ENCODE measurements at regions not wholly inside any gene's neighbourhood (a gene's known extent, or its start where the extent isn't known, plus 50 kb on each side); places are given as distances from the start of the nearest gene placed in this dataset.

DNA sequence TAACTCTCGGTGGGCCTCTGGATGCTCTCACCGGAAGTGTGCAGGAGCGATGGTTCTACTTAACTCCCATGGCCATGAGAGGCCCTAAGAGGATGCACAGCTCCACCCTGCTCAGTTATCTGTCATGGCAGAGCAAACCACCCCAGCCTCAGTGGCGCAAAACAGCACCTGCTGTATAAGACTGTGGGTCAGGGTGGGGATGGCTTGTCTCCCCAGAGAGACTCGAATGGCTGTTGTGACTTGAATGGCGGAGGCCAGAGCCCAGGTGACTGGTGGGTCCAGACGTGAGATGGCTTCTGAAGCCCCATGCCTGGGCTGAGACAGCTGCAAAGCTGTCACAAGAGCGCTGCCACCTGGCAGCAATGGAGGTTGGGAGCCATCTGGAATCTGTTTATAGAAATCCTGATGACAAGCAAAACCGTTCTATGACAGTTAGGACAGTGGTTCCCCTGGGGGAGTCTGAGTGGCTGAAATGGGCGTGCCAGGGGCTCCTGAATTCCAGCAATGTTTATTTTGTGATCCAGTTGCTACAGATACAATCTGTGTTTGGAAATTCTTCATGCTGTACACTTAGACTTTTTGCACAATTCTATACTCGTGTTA lies 490.5 kb downstream of the TCERG1L start:
- no peak for DNase-seq (ENCODE audit: low spot score)

- DNase-seq (ENCODE audit: low spot score), result no peak
Measured at GRCh38 chr10:130824230-130825014, 487.1 kb downstream of the TCERG1L start.

DNA sequence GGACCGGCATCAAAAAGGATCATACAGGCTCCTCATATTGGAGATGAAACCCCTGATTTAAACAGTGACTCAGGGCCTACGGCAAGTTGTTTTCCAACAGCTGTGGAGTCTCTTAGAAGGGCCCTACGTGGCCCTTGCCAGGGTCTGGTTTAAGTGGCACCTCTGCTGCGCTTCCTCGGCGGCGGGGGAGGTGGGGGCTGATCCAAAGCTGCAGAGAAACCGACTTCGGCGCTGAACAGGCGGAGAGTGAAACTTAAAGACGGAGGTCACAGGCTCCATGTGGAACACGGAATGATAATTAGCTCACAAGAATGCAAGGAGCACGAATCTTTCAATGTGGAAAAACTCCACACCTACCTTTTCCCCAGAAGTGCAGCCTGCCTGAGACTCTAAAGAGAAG lies 477.9 kb downstream of the TCERG1L start:
- DNase-seq (ENCODE audit: low spot score), result no peak

GRCh38 chr10:130834170-130834569 lies 477.4 kb downstream of the TCERG1L start:
- no peak for DNase-seq (ENCODE audit: low spot score)

DNA sequence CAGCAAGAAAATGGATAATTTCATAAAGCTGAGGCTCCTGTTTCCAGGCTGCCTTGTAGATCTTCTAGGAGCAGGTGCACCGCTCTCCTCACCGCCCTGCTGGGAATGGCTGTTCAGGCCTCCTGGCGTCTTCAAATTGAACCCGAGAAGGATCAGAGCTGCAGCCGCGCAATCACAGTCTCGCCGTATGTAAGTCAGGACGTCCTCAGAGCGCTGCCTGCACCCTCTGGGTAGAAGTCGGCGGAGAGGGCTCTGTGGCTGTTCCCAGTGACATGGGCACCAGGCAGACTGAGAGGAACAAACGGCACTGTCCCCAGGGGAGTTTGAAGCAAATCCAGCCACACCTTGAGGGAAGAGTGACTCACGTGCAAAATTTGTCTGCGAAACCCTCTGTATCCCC lies 476.9 kb downstream of the TCERG1L start:
- DNase-seq (ENCODE audit: low spot score), result no peak

GRCh38 chr10:130835068-130835467 lies 476.5 kb downstream of the TCERG1L start:
- no peak for DNase-seq (ENCODE audit: low spot score)

GRCh38 chr10:130836344-130836743 lies 475.2 kb downstream of the TCERG1L start:
- no peak for DNase-seq (ENCODE audit: low spot score)

DNA sequence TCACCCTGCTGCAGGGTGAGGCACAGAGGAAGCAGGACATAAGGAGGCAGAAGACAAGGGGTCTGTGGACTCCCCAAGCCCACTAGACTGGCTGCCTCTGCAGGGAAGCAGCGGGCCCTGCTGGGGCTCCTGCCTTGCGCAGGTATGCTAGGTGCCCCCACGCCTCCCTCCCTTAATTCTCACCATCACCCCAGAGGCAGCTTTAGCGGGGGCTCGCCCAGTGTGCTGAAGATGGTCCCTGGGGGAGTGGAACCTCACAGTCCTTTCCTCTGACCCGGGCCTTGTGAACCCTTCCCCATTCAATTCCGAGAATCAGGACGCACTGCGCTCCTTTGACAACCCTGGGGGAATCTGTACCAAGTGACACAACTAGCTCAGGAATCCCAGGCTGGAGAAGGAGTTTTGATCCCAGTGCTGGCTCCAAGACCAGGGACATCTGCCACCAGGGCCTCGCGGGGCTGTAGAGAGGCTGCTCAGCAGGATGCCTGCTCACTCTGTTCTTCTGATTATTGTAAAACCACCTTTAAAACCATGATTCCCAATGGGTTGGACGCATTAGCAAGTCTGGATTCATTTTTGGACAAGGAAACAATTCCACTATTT lies 468.4 kb downstream of the TCERG1L start:
- DNase-seq (ENCODE audit: low spot score), result no peak

DNA sequence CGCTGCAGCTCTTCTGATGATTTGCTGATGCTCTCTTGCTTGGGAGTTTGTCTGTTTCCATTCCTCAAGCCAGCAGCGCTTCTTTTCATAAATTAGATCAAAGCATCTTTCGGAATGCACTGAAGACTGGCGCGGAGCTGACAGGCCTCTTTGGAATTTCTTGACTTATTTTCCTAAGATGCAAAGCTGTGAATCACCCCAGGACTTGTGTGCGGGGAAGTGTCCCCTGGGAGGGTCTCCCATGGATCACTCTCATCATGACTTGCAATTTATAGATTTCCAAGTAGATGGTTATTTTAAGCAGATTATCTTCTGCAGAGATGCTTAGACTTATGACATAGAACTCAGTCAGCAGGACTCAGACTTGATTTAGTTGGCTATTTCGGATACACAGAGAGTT lies 467.2 kb downstream of the TCERG1L start:
- DNase-seq (ENCODE audit: low spot score), result no peak

DNA sequence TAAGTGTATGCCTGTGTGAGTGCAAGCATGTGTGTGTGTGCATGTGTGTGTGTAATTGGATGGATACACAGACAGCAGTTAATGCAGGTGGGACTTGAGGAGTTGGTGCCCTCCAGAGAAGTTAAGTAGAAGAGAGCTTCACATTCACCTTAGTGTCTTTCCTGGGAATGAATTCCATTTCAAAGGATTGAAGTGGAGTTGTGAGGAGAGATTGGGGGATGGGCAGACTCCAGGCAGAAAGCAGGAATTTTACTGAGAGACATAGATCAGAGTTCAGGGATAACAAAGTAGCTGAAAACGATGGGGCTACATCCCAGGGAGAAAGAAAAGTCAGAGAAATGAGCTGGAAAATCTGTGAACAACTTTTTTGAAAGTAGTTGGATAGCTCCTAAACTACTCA lies 464.4 kb downstream of the TCERG1L start:
- DNase-seq (ENCODE audit: low spot score), result no peak

DNA sequence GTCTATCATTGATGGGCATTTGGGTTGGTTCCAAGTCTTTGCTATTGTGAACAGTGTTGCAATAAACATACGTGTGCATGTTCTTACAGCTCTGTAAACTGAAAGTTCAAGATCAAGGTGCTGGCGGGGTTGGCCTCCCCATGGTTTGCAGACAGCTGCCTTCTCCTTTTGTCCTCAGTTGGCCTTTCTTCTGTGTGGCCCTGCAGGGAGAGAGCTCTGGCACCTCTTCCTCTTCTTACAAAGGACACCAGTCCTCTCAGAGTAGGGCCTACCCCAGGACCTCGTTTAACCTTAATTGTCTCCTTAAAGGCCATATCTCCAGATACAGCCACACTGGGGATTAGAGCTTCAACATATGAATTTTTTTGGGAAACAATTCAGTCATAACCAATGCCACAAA lies 462.7 kb downstream of the TCERG1L start:
- DNase-seq (ENCODE audit: low spot score), result no peak

GRCh38 chr10:130854151-130854550 lies 457.4 kb downstream of the TCERG1L start:
- DNase-seq (ENCODE audit: low spot score), result no peak

- DNase-seq (ENCODE audit: low spot score), result peak; percentile 27
Measured at GRCh38 chr10:130857631-130858295, 453.8 kb downstream of the TCERG1L start.

DNA sequence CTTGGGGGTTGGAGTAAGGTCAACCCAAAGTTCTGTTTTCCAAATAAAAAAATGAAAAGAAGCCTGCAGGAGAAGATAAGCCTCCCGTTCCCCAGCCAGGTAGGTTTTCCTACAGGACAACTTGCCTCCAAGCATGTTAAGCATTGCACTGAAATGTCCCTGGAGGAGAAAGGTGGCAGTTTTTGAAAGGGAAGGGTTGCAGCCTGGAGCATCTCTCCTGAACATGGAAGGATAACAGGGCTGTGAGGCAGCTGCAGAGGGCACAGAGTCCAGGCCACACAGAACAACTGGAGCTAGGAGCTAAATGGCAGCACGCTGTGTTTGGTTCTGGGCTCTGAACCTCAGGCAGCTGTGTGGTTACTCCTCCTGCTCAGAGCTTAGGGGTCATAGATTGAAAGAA lies 452.9 kb downstream of the TCERG1L start:
- no peak for DNase-seq (ENCODE audit: low spot score)

- no peak for DNase-seq (ENCODE audit: low spot score)
Measured at GRCh38 chr10:130859427-130859826, 452.1 kb downstream of the TCERG1L start.

DNA sequence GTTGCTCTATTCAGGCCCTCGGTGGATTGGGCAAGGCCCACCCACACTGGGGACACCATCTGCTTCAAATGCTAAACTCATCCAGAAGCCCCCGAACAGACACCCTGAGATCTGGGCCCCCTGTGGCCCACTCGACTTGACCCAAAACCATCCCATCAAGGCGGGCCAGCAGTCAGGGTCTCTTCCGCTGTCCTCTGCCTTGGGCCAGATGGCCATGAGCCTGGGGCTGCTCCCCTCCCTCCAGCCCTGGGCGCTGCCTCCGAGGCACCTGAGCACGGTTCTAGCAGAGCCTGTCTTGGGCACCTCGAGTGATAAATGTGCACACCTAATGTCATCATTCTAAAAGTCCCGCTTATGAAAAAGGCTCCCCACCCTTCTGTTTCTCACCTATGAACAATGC lies 449.4 kb downstream of the TCERG1L start:
- no peak for DNase-seq (ENCODE audit: low spot score)

GRCh38 chr10:130862626-130863025 lies 448.9 kb downstream of the TCERG1L start:
- DNase-seq (ENCODE audit: low spot score), result no peak

DNA sequence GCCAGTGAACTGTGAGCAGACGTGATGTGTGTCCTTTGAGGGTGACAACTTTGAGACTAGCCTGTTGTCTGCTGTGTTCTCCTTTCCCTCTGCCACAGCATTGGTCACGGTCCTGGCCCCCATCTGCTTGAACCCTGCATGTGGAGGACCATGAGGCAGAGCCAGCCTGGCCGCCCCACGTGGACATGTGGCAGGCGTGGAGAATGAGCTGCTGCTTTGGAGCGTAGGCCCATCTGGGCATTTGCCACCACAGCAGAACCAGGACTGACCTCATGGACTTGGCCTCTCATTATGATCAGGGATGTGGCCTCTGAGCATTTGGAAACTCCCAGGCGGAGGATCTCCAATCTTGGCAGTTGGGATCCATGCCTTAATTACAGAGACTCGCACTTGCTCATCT lies 448.5 kb downstream of the TCERG1L start:
- DNase-seq (ENCODE audit: low spot score), result no peak

- no peak for DNase-seq (ENCODE audit: low spot score)
Measured at GRCh38 chr10:130864961-130865818, 446.3 kb downstream of the TCERG1L start.

- DNase-seq (ENCODE audit: low spot score), result peak; percentile 14
Measured at GRCh38 chr10:130866857-130867256, 444.7 kb downstream of the TCERG1L start.

DNA sequence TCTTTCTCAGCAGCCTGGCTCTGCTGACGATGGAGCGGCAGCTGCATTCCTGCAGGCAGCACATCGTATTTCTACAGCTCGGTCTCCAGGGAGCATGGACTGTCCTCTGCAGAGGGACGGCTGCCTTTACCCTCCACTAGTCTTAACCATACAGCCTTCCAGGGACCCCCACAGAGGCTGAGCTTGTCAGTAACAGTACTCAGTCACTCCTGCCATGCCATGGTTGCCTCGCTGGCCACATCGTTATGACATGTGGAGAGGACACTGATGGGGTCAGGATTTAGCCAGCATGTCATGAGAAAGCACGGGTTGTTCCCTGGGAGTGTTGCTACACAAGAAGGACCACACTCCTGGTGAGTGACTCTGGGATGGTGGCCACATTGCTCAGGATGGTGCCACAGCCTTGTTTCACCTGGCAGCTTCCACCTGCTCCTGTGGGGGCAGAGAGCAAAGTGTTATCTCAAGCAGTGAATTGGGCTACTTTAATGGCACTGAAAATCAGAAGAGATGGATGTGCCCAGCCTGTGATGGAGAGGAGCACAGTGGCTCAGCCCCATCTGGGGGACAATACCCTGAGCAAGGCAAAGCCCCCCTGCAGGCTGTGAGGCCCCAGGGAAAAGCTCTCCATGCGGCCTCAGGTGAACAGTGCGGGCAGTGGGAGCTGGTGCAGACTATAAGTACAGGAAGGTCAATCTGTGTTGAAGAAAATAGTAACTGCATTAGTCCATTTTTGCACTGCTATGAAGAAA lies 443.9 kb downstream of the TCERG1L start:
- peak; percentile 52 for DNase-seq (ENCODE audit: low spot score)

Measured in cerebellar cortex (tissue), 1 donor.